ENCODE measurements at regions not wholly inside any gene's neighbourhood (a gene's known extent, or its start where the extent isn't known, plus 50 kb on each side); places are given as distances from the start of the nearest gene placed in this dataset.
"Not testable (repeated sequence)": the region's sequence is repeated elsewhere in the genome, so short reads cannot be mapped to it uniquely, and the experiment has no call there.

- TF ChIP-seq YY1 (IDR thresholded peaks at IDR 0.05; ENCODE audit: insufficient read depth, insufficient read length); ZNF274 (IDR thresholded peaks at IDR 0.05; ENCODE audit: low read depth, low read length): not testable (repeated sequence)
These were observed 74.8 kb downstream of the DOP1B start for GRCh38 chr21:36231444-36231843.

All from NT2/D1 (cell line).